ENCODE measurements at regions not wholly inside any gene's neighbourhood (a gene's known extent, or its start where the extent isn't known, plus 50 kb on each side); places are given as distances from the start of the nearest gene placed in this dataset.
"Not testable (repeated sequence)": the region's sequence is repeated elsewhere in the genome, so short reads cannot be mapped to it uniquely, and the experiment has no call there.

GRCh38 chr2:176763851-176764404 is 448.7 kb upstream of the HNRNPA3 start:
- no peak for DNase-seq (ENCODE audit: low read depth)

GRCh38 chr2:176764921-176765320 is 447.7 kb upstream of the HNRNPA3 start:
- DNase-seq (ENCODE audit: low read depth): no peak

- no peak for DNase-seq (ENCODE audit: low read depth)
Observed at GRCh38 chr2:176766005-176766404, 446.6 kb upstream of the HNRNPA3 start.

- DNase-seq (ENCODE audit: low read depth): no peak
Observed at GRCh38 chr2:176768185-176768584, 444.4 kb upstream of the HNRNPA3 start.

GRCh38 chr2:176769021-176769420 is 443.6 kb upstream of the HNRNPA3 start:
- DNase-seq (ENCODE audit: low read depth): no peak

GRCh38 chr2:176769499-176770370 is 442.9 kb upstream of the HNRNPA3 start:
- DNase-seq (ENCODE audit: low read depth): no peak

GRCh38 chr2:176772816-176773215 is 439.8 kb upstream of the HNRNPA3 start:
- DNase-seq (ENCODE audit: low read depth): no peak

- DNase-seq (ENCODE audit: low read depth): no peak
Observed at GRCh38 chr2:176774766-176775451, 437.7 kb upstream of the HNRNPA3 start.

GRCh38 chr2:176777262-176777661 is 435.3 kb upstream of the HNRNPA3 start:
- no peak for DNase-seq (ENCODE audit: low read depth)

- DNase-seq (ENCODE audit: low read depth): no peak
Observed at GRCh38 chr2:176779917-176780316, 432.7 kb upstream of the HNRNPA3 start.

- DNase-seq (ENCODE audit: low read depth): no peak
Observed at GRCh38 chr2:176780348-176780747, 432.2 kb upstream of the HNRNPA3 start.

- DNase-seq (ENCODE audit: low read depth): no peak
Observed at GRCh38 chr2:176781570-176782217, 430.9 kb upstream of the HNRNPA3 start.

GRCh38 chr2:176784633-176785200 is 427.9 kb upstream of the HNRNPA3 start:
- DNase-seq (ENCODE audit: low read depth): no peak

- no peak for DNase-seq (ENCODE audit: low read depth)
Observed at GRCh38 chr2:176789751-176790150, 422.8 kb upstream of the HNRNPA3 start.

GRCh38 chr2:176790468-176790867 is 422.1 kb upstream of the HNRNPA3 start:
- no peak for DNase-seq (ENCODE audit: low read depth)

GRCh38 chr2:176793792-176794191 is 418.8 kb upstream of the HNRNPA3 start:
- DNase-seq (ENCODE audit: low read depth): no peak

- DNase-seq (ENCODE audit: low read depth): no peak
Observed at GRCh38 chr2:176794392-176794791, 418.2 kb upstream of the HNRNPA3 start.

- DNase-seq (ENCODE audit: low read depth): no peak
Observed at GRCh38 chr2:176795823-176796222, 416.8 kb upstream of the HNRNPA3 start.

GRCh38 chr2:176796677-176797076 is 415.9 kb upstream of the HNRNPA3 start:
- DNase-seq (ENCODE audit: low read depth): not testable (repeated sequence)

- no peak for DNase-seq (ENCODE audit: low read depth)
Observed at GRCh38 chr2:176804392-176804791, 408.2 kb upstream of the HNRNPA3 start.

GRCh38 chr2:176805345-176805744 is 407.2 kb upstream of the HNRNPA3 start:
- no peak for DNase-seq (ENCODE audit: low read depth)

- no peak for DNase-seq (ENCODE audit: low read depth)
Observed at GRCh38 chr2:176812246-176812775, 400.3 kb upstream of the HNRNPA3 start.
